ENCODE measurements at regions not wholly inside any gene's neighbourhood (a gene's known extent, or its start where the extent isn't known, plus 50 kb on each side); places are given as distances from the start of the nearest gene placed in this dataset.

DNA sequence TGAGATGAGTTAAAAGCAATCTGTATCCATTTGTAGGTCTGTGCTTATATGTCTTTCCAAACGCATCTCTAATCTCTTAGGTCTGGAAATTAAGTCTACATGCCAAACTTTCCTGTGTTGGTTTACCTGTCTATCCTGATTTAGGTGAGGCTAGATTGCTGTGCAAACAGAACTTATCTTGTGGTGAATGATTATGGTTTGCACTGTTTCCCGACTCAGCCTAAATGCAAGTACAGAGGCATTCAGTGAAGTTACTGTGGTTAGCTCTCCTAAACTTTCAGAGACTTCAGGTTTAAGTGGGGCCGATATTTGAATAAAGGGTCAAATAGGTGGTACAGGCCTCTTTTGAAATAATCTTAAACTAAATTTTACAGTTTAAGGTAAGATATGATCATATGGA lies 103.5 kb downstream of the ICOS start:
- no peak overlapping the region for H3K4me3 ChIP-seq (ENCODE audit: low read length)
- DNase-seq (ENCODE audit: low read depth, low spot score): no peak

DNA sequence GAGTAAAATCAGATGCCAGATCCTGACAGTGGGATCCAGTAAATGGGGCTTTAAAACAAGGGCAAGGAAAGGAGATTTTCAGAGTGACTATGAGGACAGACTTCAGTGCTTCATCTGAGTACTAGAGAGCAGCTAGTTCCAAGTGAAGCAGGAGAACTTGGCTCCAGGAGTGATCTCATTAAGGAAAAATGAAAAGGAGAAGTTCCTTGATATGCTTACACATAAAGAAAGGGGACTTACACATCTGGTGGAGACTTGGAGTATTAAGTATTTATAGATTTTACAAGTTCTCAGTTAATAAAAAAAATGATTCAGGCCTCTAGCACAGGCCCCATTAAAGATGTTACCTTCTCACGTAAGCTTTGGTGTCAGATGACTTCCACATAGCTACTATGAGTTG lies 105.8 kb downstream of the ICOS start:
- no peak for DNase-seq (ENCODE audit: low read depth, low spot score)
- H3K4me3 ChIP-seq (ENCODE audit: low read length): no peak overlapping the region

DNA sequence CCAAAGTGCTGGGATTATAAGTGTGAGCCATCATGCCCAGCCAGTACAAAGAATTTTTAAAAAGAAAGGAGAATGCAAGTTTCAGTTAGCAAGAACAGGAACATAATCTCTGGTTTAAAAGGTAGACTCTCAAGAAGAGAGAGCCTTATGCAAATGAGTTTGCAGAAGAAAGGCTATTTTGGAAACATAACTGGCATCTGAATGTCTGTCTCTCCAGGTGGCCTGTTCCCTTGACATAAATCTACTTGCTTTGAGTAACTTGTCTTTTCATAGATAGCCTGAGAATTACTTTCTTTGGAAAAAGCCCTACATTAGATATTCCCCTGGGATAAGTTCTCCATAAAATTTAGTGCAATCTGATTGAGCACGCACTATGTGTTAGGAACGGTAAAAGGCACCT lies 109.6 kb downstream of the ICOS start:
- H3K4me3 ChIP-seq (ENCODE audit: low read length): no peak overlapping the region
- no peak for DNase-seq (ENCODE audit: low read depth, low spot score)

DNA sequence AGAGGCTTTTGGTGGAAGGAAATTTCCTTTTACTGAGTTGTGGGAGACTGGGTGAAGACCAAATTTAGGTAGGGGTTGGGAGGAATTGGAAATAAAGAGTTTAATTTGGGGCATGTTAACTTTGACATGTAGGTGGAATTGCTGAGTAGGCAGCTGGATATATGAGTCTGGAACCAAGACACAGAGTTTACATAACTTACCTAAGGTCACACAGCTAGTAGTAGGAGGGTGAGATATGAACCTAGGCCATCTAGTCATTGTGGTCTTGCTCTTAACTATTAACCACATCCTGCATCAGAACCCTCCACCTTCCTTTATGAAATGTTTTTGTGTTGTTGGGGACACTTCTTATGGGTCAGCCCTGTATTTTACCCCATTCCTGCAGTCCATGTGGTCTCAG lies 113.1 kb downstream of the ICOS start:
- no peak overlapping the region for H3K4me3 ChIP-seq (ENCODE audit: low read length)
- DNase-seq (ENCODE audit: low read depth, low spot score): no peak

DNA sequence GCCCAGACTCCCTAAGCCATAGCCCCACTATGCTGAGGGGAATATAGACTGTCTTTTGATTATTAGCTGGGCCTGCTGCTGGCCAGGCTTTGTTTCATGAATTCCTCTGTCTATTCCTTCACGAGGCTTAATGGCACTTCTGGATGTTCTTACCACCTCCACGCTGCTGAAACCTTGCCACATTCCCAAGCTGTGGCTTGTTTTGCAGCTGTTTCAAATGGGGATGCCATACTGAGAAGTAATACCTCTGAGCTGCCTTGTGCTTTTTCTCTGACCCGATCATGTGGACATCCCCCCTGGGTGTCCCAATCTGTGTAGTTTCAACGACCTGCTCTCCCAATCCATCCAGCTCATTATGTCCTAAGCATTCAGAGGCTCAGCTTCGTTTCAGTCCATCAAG lies 114.1 kb downstream of the ICOS start:
- no peak for DNase-seq (ENCODE audit: low read depth, low spot score)
- H3K4me3 ChIP-seq (ENCODE audit: low read length): no peak overlapping the region

DNA sequence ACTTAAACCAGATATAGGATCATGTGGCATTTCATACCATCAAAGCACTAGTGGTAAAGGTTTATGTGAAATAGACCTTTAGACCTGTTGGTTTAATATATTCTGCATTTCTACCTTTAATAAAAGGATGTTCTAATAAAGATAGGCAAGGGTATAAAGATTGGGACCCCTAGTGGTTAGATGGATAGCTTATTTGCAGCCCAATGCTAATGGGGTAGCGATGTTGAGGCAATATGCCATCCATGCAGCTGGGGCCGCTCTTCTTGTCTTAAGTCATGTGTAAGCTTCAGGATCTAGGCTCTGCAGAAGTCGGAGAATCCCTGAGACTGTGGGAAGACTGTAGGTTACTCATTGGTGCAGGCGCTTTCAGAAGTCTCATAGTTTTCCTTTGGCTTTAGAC lies 114.9 kb downstream of the ICOS start:
- H3K4me3 ChIP-seq (ENCODE audit: low read length): no peak overlapping the region
- DNase-seq (ENCODE audit: low read depth, low spot score): peak; percentile 16

DNA sequence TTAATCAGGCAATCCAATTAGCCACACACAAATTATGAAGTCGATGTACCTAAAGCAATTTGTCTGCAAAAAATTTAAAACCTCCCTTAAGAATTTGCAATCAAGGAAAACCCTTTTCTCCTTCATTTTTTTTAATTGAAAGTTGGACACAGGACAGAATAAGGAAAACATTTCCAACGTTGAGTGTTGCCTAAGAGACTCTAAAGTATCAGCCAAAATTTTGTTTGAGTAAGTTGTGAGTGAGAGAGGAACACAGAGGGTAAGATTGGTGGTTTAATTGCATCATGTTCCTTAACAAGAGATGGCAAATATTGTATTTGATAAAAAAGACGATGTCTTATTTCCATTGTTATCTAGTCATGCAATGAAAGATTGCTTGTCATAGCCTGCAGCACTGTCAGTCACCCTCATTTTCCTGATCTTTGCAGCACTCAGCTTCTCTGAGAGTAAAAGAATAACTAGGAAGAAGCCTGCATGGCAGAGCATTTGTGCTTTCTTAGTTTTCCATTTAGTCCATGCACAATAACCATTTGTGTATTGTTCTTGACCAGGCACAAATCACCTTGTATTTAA lies 115.5 kb downstream of the ICOS start:
- DNase-seq (ENCODE audit: low read depth, low spot score): no peak
- no peak overlapping the region for H3K4me3 ChIP-seq (ENCODE audit: low read length)

DNA sequence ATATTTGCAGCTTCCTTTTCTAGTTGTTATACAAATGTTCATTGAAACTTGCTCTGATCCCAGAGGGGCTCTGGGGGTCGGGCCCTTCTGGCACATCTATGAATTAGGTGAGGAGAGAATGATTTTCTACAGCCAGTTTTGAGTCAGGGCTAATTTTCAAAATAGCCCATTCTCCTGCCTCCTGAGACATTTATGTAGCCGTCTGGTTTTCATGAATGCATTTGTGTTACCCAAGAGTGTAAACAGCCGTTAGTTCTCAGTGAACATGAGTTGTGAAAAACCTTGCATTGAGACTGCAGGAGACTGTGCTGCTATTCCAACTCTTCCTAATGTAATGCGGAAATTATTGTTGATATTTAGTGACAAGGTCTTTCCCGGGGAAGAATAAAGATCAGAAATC lies 122.5 kb downstream of the ICOS start:
- no peak for DNase-seq (ENCODE audit: low read depth, low spot score)
- H3K4me3 ChIP-seq (ENCODE audit: low read length): no peak overlapping the region

DNA sequence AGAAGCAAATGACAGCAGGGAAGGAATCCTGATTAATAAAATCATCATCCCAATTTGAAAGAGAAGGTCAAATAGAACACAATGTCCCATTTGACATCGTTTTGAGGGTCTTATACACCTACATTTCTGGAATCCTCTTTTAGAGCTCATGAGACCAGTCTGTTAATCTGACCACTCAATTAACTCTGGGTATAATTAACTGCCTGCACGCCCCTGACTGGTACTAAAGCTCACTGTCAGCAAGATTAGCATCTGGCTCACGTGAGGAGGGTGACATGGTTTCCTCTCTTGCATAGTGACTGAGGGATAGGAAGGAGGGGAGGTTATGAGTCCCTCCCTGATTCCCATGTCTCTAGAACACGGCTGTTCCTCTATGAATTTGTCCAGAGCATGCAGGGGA lies 124.3 kb downstream of the ICOS start:
- no peak overlapping the region for H3K4me3 ChIP-seq (ENCODE audit: low read length)
- no peak for DNase-seq (ENCODE audit: low read depth, low spot score)

DNA sequence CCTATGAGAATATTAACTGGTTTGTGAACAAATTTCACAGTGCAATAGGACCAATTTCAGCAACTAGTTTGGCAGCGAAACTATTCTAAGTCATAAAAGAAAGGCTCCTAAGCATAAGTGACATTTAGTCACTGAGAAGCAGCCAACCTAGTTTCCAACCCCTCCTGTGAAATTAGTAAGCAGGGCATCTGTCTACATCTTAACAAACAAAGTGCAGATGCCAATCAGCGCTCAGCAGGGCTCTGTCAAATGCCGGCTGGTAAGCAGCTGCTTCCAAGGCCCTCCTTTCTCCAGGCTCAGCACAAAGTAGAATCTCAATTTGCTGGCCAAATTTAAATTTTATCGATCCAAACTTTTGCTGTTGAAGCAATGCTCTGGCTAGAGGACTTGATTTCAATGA lies 124.7 kb downstream of the ICOS start:
- H3K4me3 ChIP-seq (ENCODE audit: low read length): no peak overlapping the region
- DNase-seq (ENCODE audit: low read depth, low spot score): no peak

DNA sequence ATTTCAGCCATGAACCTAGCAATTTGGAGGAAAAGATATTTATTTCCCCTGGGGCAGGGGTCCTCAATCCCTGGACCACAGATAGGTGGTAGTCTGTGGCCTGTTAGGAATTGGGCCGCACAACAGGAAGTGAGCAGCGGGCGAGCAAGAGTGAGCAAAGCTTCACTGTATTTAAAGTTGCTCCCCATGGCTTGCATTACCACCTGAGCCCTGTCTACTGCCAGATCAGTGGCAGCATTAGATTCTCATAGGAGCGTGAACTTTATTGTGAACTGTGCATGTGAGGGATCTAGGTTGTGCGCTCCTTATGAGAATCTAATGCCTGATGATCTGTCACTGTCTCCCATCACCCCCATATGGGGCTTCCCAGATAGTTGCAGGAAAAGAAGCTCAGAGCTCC lies 127.6 kb downstream of the ICOS start:
- no peak overlapping the region for H3K4me3 ChIP-seq (ENCODE audit: low read length)
- DNase-seq (ENCODE audit: low read depth, low spot score): no peak

DNA sequence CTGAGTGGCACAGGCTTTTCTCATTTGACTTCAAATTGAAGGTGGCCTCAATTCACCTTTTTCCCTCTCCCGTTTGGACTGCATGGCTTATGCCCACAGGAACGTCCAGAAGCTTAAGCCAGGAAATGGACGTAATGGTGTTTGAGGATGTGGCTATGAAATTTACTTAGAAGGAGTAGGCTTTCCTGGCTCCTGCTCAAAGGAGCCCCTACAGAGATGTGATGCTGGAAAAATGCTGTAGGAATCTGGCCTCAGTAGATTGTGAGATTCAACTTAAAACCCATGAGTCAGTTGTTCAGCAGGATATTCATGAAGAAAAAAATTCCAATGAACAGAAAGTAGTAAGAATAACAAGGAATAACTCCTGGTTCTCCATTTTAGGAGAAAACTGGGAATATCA lies 129.0 kb downstream of the ICOS start:
- DNase-seq (ENCODE audit: low read depth, low spot score): no peak

DNA sequence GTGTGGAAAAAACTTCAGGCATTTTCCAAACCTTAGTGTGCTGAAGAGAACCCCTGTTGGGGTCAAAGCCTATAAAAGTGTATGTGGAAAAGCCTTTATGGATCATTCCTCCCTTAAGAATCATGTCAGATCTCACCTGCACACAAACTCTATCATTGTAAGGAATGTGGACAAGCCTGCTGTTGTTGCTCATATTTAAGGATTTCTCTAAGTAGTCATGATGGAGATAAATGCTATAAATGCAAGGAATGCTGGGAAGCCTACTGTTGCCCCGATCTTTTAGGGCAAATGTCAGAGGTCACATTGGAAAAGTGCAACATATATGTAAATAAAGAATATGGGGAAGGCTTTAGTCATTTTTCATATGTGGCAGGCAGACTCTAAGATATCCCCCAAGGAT lies 129.5 kb downstream of the ICOS start:
- no peak overlapping the region for H3K4me3 ChIP-seq (ENCODE audit: low read length)
- DNase-seq (ENCODE audit: low read depth, low spot score): no peak

More for the DNA sequence above, 129.0 kb downstream of the ICOS start:
- no peak overlapping the region for H3K4me3 ChIP-seq (ENCODE audit: low read length)

DNA sequence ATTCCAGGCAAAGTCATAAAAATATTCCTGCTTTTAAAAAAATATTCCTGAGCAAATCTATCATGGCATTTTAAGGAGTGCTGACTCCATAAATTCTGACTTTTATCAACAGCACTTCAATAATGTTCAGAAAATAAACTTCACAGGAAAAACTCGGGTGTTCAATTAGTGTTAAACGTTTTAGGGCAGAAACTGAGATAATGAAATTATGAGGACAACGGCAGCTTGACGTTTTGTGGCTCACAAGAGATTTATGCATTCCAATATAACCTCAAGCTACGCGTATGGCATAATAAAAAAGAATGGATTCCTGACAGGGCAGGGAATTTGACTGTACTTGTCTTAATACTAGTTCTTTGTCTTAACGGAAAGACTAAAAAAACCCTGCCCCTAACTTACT lies 133.2 kb downstream of the ICOS start:
- H3K4me3 ChIP-seq (ENCODE audit: low read length): no peak overlapping the region
- no peak for DNase-seq (ENCODE audit: low read depth, low spot score)

DNA sequence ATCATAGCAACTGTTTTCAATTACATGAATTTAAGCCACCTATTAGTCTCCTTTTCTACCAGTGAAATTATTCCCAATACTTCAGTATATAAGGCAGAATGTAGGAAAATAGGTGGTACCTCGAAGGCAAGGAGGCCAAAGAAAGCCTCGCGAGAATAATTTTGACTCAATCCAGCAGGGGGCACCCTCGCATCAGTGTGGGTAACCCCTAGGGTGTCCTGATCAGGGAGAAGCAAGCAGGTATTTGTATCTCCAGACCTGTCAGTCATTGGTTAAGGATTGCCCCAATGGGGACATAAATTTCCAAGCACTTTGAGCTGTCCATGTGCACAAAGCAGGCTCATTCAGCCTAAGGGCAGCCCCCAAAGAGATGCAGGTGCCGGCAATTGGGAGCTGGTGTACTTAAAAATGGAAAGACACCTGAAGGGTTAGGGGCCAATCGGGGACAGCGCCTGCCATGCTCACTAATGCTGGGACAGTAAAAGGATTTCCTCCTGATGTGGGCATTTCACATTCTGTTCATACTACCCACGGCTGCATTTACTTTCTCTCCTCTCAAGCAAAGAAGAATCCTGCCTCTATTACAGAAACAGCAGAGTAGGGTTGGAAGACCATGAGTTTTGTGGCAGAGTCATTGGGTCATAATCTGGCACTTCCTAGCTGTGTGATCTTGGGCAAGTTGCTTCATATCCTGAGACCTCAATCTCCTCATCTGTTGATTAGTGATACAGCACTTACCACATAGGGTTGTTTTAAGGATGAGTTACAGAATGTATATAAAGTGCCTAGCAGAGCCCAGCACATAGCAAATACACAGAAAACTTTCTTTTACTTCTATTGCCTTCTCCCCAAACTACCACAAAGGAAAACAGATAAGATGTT lies 136.1 kb downstream of the ICOS start:
- no peak overlapping the region for H3K4me3 ChIP-seq (ENCODE audit: low read length)
- DNase-seq (ENCODE audit: low read depth, low spot score): peak; percentile 34

DNA sequence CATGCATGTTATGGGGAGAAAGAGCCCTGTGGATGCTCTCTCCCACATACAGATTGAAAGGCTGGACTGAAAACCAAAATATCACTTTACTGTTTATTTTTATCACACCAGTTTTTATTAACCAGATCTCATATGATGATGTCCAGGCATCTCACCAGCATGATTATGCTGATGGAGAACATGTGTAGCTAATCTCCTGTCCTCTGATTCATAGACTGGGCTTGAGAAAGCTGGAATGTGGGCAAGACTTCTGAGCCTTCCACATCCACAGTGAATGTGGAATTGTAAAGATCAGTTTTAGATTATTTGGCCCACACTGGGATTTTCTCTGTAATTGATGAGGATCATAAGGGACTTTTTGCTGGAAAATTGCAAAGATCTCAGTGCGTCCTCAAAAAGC lies 137.9 kb downstream of the ICOS start:
- DNase-seq (ENCODE audit: low read depth, low spot score): no peak
- no peak overlapping the region for H3K4me3 ChIP-seq (ENCODE audit: low read length)

DNA sequence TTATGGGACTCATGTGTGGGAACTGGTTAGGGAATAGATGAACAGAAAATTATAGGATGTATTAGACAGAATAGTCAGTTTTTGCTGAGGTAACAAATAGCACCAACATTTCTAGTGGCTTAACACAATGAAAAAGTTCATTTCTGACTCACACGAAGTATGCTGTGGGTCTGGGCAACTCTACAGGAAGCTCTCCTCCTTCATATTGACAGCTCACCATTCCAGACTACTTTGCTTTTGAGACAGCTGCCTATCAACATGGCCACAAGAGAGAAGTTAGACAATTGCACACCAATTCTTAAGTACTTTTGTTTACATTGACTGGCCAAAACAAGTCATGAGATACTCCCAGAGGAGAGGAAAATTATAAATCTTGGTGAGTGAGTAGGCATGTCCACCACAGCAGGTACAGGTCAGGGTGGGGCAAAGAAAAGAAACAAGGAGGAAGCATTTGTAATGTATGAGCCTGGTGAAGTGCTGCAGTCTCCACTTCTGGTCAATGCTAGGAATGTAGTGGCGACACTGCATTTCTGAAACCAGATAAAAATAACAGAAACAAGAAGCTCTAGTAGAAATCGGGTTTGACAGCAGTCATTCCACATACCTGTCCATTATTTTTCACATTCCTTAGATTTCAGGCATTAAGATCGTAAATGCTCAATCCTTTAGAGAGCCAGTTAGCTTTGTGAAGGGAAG lies 141.6 kb downstream of the ICOS start:
- H3K4me3 ChIP-seq (ENCODE audit: low read length): no peak overlapping the region
- DNase-seq (ENCODE audit: low read depth, low spot score): no peak

DNA sequence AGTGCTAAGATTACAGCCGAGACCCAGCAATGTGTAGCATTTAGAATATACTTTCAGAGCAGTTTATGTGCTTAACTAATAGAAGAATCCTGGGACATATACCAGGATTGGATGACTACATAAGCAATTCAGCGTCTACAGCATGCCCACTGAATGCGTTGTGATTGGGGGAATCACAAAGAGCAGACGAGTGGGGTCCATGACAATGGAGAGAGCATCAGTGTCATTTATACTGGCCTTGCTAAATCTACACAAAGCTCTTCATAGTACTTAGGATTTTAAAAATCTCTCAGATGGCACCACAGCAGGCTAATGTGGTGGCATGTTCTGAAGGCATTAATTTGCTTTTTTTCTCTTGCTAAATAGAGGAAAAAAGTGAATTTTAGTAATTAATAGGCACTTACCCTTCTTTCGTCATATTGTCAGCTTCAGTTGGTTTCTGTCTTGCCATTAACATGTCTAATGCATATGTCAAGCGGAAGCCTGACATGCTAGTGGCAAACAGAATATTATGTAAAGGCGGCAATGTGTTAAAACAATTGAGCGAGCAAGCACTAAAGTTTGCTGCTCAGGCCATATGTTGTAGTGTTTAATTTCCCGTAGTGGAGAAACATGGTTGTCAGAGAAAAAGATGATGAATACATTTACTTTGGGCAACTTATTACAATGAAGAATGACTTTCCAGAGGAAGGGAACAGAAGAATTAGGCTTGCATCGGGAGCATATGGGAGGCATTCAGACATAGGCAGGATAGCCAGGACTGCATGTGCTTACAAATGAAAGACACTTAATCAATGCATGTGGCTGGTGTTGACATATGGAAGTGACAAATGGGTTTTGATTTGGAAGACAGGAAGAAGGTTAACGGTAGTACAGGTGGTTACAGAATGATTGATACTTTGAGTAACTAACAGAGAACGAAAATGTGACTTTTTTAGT lies 145.2 kb downstream of the ICOS start:
- no peak for DNase-seq (ENCODE audit: low read depth, low spot score)
- no peak overlapping the region for H3K4me3 ChIP-seq (ENCODE audit: low read length)

DNA sequence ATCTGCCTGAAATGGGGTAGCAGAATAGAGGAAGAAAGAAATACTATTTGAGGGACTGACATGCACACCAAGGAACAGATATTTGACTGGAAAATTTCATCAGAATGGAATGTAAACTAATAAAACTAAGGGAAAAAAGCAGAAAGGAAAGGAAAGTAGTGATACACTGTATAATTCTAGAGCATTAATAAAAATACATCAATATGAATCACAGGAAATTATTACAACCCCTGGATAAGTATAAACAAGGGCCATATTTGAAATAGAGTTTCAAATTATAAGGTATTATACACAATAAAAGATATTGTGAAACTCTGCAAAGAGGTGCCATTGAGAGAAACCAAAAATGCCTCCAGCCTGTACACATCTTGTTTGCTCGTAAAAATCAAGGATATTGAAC lies 149.6 kb downstream of the ICOS start:
- DNase-seq (ENCODE audit: low read depth, low spot score): no peak
- H3K4me3 ChIP-seq (ENCODE audit: low read length): no peak overlapping the region

Measured in Jurkat, Clone E6-1 (cell line).